Inflammatory macrophage treated with lipopolysaccharide for 4 hours (primary cell): ENCODE measurements at regions not wholly inside any gene's neighbourhood (a gene's known extent, or its start where the extent isn't known, plus 50 kb on each side); places are given as distances from the start of the nearest gene placed in this dataset.
"Not testable (repeated sequence)": the region's sequence is repeated elsewhere in the genome, so short reads cannot be mapped to it uniquely, and the experiment has no call there.

Experiments
- DNase-seq: peaks from one replicate; pipeline ENCODE4 v3.0.0-alpha.2; 2020

- DNase-seq, result no peak
Measured at GRCh38 chr16:66041907-66042306, 324.6 kb upstream of the CDH5 start.

- DNase-seq, result no peak
Measured at GRCh38 chr16:66039793-66040192, 326.7 kb upstream of the CDH5 start.

- DNase-seq, result no peak
Measured at GRCh38 chr16:66036793-66037715, 329.4 kb upstream of the CDH5 start.

- DNase-seq, result no peak
Measured at GRCh38 chr16:66036184-66036583, 330.3 kb upstream of the CDH5 start.

GRCh38 chr16:66035096-66035495 is 331.4 kb upstream of the CDH5 start:
- no peak for DNase-seq

- no peak for DNase-seq
Measured at GRCh38 chr16:66032841-66033240, 333.6 kb upstream of the CDH5 start.

GRCh38 chr16:66030036-66030435 is 336.5 kb upstream of the CDH5 start:
- no peak for DNase-seq

- no peak for DNase-seq
Measured at GRCh38 chr16:66028510-66029216, 337.8 kb upstream of the CDH5 start.

- DNase-seq, result no peak
Measured at GRCh38 chr16:66026787-66027330, 339.6 kb upstream of the CDH5 start.

- no peak for DNase-seq
Measured at GRCh38 chr16:66026211-66026610, 340.3 kb upstream of the CDH5 start.

- DNase-seq, result no peak
Measured at GRCh38 chr16:66025751-66026150, 340.7 kb upstream of the CDH5 start.

- DNase-seq, result not testable (repeated sequence)
Measured at GRCh38 chr16:66024567-66024966, 341.9 kb upstream of the CDH5 start.

GRCh38 chr16:66023481-66023880 is 343.0 kb upstream of the CDH5 start:
- no peak for DNase-seq

GRCh38 chr16:66020642-66021041 is 345.8 kb upstream of the CDH5 start:
- peak; percentile 4 for DNase-seq

GRCh38 chr16:66020046-66020445 is 346.4 kb upstream of the CDH5 start:
- no peak for DNase-seq

- not testable (repeated sequence) for DNase-seq
Measured at GRCh38 chr16:66019502-66019901, 347.0 kb upstream of the CDH5 start.

GRCh38 chr16:66014221-66014620 is 352.3 kb upstream of the CDH5 start:
- no peak for DNase-seq

- no peak for DNase-seq
Measured at GRCh38 chr16:66013486-66013885, 353.0 kb upstream of the CDH5 start.

GRCh38 chr16:66008136-66008535 is 358.4 kb upstream of the CDH5 start:
- DNase-seq, result no peak

- DNase-seq, result no peak
Measured at GRCh38 chr16:66007717-66008116, 358.8 kb upstream of the CDH5 start.

- DNase-seq, result no peak
Measured at GRCh38 chr16:66006485-66006884, 360.0 kb upstream of the CDH5 start.

- no peak for DNase-seq
Measured at GRCh38 chr16:66004699-66005098, 361.8 kb upstream of the CDH5 start.

- no peak for DNase-seq
Measured at GRCh38 chr16:66003201-66003600, 363.3 kb upstream of the CDH5 start.

GRCh38 chr16:66002601-66003000 is 363.9 kb upstream of the CDH5 start:
- DNase-seq, result no peak
